NCI-H446 (cell line): ENCODE measurements at regions not wholly inside any gene's neighbourhood (a gene's known extent, or its start where the extent isn't known, plus 50 kb on each side); places are given as distances from the start of the nearest gene placed in this dataset.

Experiments used
- DNase-seq, 2 experiments: peaks; one replicate each; lab custom pipeline; 2025; lab: John Stamatoyannopoulos, UW

DNA sequence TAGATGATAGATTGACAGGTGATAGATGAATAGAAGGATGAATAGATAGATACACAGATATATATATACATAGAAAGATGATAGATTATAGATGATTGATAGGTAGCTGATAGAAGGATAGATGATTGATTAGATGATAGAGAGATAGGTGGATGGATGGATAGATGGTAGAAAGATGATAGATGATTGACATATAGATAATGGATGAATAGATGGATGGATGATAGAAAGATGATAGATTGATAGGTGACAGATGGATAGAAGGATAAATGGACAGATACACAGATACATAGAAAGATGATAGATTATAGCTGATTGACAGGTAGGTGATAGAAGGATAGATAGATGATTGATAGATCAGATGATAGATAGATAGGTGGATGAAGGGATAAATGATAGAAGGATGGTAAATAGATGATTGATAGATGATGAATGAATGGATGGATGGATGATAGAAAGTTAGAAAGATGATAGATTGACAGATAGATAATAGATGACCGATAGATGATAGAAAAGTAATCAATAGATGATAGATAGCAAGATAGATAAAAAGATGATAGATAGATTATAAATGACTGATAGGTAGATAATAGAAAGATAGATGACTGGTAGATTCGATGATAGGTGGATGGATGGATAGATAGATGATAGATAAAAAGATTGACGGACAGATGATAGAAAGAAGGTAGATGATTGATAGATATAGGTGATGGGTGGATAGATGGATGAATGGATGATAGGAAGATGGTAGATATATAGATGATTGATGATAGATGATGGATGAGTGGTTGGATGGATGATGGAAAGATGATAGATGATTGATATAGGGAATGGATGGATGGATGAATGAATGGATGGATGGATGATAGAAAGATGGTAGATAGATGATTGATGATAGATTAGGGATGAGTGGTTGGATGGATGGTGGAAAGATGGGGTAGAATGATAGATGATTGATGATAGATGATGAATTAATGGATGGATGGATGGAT, 80.4 kb downstream of the MICALL2 start:
- no peak for DNase-seq

DNA sequence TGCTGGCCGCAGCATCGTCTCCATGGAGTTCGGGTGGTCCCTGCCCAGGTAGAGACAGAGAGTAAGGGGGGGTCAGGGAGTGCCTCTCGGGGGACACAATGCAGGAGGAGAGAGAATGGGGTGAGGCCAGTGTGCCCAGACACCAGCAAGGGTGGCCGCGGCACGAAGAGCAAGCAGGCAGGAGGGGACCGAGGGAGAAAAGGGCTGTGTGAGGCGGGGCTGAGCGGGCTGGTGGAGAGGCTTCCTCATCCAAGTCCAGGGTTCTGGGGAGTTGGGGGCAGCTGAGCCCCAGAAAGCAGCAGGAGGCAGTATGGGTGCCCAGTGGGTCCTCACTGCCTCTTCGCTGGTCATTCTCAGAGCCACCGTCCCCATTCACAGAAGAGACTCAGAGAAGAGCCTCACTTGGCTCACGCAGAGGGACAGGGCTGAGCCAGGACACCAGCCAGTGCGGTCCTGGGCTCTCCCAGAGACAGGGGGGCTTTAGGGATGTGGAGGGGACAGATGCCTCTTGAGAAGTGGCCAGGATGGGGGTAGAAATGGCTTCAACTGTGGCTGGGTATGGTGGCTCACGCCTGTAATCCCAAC, 78.9 kb downstream of the MICALL2 start:
- no peak for DNase-seq

DNA sequence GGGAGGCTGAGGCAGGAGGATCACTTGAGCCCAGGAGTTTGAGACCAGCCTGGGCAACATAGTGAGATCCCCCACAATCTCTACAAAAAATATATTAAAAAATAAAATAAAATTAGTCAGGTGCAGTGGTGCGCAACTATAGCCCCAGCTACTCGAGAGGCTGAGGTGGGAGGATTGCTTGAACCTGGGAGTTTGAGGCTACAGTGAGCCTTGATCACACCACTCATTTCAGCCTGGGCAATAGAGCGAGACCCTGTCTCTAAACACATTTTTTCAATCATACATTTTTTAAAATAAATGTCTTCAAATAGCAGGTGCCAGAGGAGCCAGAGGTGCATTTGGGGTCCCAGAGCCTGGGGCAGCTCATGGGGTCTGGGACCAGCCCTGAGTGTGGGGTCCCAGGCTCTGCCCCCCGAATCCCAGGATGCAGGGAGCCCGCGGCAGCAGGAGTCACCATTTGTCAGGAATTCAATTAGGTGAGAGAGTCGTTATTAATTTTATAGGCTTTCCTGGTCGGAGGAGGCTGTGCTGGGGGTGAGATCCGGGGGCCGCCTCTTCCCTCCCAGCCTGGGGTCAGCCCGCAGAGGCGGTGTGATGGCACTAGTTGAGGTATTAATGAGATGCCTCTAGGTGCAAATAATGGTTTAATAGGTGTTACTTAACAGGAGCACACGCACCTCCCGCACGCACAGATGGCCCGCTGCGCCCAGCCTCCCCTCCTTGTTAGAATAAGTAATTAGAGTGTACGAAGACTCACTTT, 78.3 kb downstream of the MICALL2 start:
- no peak for DNase-seq

DNA sequence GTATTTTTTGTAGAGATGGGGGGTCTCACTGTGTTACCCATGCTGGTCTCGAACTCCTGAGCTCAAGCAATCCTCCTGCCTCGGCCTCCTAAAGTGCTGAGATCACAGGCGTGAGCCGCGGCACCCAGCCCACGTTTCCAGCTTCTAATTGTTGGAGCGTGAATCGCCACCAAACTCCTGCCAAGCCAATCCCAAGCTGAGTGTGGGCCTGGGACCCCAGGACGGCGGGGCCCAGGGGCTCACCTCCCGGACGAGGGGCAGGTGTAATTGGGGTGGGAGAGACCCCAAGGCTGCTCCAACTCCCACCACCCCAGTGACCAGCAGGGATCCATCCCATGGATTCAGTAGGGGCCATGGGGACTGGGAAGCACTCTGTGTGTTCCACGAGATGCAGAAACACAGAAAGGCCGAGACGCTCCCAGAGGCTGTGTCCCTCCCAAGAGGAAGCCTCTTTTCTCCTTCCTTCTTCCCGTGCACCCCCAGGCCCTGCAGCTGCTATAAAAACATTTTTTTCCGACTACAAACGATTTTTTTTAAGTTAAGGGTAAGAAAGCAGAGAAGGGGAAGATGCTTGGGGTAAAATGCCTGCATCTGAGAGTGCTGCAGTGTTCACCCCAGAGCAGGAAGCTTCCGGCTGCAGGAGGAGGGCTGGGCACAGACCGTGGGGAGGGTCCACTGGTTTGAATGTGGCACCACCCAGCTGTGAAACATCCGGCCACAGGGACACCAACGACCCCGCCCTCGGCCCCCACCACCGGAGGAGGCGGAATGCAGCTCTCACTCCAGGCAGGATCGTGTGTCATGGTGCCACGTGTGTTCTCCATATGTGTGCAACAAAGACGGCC, 76.5 kb downstream of the MICALL2 start:
- no peak for DNase-seq

DNA sequence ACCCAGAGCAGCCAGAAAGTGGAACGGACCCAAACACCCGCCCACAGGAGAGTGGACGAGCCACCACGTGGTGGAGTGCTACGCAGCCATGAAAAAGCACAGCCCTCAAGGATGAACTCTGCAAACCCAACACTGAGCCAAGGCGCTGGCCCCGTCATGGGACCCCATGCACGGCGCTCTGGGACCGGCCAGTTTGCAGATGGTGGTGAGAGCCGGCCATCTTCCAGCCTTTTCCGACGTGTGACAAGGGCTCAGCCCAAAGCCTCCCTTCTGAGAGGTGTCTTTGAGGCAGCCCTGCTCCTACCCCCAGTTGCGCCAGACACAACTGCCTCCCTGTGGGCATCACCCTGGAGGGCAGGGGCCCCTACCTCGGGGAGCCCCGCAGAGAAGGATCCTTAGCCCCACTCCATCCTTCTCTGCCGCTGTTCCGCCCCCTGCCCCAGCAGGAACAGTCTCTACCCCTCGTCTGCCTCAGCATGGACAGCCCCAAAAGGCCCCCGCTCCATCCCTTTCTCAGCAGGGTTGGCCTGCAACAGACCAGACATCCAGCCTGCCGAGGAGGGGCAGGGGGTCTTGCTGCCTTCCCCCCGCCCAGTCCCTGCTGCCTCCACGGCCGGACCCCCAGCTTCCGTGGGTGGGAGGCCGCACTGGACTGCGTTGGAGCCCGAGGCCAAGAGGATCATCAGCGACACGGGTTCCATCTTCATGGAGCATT, 75.7 kb downstream of the MICALL2 start:
- no peak for DNase-seq

DNA sequence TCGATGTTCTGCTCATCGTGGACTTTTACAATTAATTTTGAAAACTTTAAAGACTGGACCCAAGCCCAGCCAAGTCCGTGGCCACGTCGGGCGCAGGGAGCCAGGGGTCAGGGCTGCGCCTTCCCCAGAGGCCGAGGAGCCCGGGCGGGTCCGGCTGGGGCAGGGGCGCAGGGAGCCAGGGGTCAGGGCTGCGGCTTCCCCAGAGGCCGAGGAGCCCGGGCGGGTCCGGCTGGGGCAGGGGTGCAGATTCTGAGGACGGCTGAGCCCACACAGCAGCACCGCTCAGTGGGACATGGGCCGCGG, 75.2 kb downstream of the MICALL2 start:
- no peak for DNase-seq
